AG09309 (cell line): ENCODE measurements at regions not wholly inside any gene's neighbourhood (a gene's known extent, or its start where the extent isn't known, plus 50 kb on each side); places are given as distances from the start of the nearest gene placed in this dataset.

Source experiments
- DNase-seq: peaks from one replicate; pipeline ENCODE4 v3.0.0-alpha.2; 2010; ENCODE audit warnings: low read depth
- H3K4me3 ChIP-seq: 2 replicates; pipeline ENCODE4 v1.5.1; 2011; ENCODE audit warnings: mild to moderate bottlenecking, low read depth, low read length, moderate library complexity; ENCODE audit not compliant: control insufficient read depth
- TF ChIP-seq, protein P1 (sequence below): IDR thresholded peaks from 2 replicates; pipeline ENCODE4 v1.5.1; 2011; ENCODE audit warnings: mild to moderate bottlenecking, low read depth, low read length, inconsistent platforms; ENCODE audit not compliant: insufficient read depth, control insufficient read depth; ENCODE audit errors: missing control alignments

DNA sequence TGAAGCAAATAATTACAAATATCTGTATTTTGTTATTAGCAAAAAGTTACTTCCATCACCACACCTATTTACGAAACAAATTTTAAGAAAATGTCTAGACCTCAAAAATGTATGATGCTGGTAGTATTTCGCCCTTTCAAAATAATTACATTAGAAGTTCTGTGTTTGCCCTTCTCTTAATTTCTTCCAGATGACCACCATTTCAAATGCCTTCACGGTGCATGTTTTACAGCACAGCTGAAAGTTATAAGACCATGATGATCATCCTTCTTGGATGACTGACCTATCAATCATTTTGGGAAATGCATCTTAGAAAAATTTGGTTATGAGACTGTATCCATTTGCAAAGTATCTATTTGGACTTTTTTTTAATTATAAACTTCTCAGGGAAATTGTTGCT, 390.8 kb downstream of the SLITRK6 start:
- DNase-seq = no peak
- TF ChIP-seq, protein P1, sequence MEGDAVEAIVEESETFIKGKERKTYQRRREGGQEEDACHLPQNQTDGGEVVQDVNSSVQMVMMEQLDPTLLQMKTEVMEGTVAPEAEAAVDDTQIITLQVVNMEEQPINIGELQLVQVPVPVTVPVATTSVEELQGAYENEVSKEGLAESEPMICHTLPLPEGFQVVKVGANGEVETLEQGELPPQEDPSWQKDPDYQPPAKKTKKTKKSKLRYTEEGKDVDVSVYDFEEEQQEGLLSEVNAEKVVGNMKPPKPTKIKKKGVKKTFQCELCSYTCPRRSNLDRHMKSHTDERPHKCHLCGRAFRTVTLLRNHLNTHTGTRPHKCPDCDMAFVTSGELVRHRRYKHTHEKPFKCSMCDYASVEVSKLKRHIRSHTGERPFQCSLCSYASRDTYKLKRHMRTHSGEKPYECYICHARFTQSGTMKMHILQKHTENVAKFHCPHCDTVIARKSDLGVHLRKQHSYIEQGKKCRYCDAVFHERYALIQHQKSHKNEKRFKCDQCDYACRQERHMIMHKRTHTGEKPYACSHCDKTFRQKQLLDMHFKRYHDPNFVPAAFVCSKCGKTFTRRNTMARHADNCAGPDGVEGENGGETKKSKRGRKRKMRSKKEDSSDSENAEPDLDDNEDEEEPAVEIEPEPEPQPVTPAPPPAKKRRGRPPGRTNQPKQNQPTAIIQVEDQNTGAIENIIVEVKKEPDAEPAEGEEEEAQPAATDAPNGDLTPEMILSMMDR = no peak
- no peak overlapping the region for H3K4me3 ChIP-seq

DNA sequence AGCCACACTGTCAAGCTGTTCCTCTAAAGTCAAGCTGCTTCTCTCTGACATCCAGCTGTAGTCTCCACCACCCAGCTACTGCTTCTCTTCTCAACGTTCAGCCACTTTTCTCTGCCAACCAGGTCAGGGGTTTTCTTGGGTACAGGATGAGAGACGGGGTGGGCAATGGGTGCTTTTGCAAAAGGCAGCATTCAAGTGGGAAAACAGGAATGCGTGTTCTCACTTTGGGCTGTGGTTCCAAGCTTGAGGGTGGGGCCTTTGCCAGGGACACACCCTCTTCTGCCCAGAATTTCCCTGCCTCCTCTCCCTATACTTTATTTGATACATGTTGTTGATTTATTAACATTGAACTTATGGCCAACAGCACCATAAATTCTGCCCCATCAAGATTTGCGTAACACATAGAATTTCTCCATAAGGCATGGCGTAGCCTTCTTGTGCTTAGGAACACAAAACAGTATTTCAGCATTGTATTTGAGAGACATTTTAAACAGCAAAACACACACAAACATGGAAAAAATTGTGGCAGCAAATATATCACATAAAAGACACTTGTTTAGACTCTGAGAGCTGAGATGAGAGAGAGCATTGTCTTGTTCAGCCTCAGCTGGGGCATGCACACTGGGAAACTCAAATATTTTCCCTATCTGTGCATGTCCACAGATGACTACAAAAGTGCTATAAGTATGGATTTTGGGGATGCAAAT, 392.8 kb downstream of the SLITRK6 start:
- H3K4me3 ChIP-seq = no peak overlapping the region
- no peak for DNase-seq
- TF ChIP-seq, protein P1 = no peak

DNA sequence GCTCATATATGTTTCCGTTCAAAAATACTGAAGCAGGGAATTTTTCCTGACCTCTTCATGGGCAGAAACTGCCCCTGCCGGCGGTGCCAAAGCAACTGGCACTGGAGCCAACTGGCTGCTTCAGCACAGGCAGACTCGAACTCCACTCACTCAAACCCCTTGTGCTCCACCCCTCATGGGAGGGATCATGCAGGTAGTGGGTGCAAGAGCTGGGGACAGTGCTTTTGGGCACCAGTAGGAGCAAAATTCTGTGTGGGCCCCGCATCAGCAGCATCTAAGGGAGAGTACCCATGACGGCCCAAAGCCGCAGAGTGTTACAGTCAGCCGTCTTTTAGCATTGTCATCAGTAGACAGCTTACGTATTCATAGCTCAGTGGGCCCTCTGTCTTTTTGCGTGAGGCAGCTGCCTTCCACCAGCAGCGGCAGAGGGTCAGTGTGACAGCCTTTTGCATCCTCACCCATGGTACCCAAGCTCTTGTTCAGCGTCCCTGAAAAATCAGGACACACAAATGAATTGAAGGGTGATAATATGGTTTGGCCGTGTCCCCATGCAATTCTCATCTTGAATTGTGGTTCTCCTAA, 393.8 kb downstream of the SLITRK6 start:
- DNase-seq = no peak
- H3K4me3 ChIP-seq = no peak overlapping the region
- TF ChIP-seq, protein P1 = no peak

DNA sequence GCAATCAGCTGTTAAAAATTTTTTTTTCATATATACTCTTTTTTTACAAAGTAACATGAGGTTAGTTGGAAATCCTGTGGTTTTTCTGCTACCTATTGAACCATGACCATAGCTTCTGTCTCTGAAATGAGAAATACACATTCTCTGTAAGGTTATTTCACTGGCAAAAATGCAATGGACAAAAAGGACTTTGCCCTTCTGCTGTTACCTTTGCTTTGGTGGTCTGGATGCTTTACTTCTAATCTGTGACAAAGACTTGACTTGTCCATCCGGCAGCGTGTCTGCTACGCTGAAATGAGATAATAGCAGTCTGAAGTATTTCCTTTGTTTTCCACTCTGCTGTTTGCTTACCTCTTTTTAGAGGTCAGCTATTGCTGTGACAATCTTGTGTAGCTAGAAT, 412.8 kb downstream of the SLITRK6 start:
- DNase-seq = no peak
- no peak overlapping the region for H3K4me3 ChIP-seq
- TF ChIP-seq, protein P1 = no peak

DNA sequence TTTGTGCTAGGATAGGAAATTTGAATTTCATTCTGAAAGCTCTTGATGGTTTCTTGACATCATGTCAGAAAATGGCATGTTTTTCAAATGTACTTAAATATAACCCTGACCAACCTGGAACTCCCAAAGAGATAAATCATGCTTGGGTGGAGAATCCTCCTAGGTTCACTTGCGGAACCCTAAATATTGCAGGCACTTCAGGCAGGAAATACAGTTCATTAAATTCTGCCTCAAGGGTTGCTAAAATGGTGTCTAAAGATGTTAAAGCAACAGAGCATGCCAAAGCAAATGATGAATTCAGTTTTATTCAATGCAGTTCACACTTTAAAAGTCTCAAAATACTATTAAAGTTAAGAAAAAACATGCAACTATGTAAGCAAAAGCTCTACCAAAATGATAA, 415.9 kb downstream of the SLITRK6 start:
- no peak for DNase-seq
- H3K4me3 ChIP-seq = no peak overlapping the region
- TF ChIP-seq, protein P1 = no peak

DNA sequence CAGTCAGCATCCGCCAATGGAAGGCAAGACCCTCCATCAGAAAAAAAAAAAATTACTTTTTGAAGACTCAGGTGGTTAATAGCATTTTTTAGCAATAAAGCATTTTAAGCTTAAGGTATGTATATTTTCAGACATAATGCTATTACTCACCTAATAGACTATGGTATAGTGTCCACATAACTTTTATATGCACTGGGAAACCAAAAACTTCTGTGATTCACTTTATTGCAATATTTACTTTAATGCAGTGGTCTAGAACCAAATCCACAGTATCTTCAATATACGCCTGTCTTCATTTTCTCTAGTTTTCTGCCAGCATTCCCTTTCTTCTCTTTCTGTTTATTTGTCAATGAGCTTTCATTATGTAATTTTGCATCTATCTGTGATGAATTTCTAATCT, 418.1 kb downstream of the SLITRK6 start:
- DNase-seq = no peak
- no peak overlapping the region for H3K4me3 ChIP-seq
- TF ChIP-seq, protein P1 = no peak
